Glutamatergic neuron (in vitro differentiated cells): ENCODE measurements at regions not wholly inside any gene's neighbourhood (a gene's known extent, or its start where the extent isn't known, plus 50 kb on each side); places are given as distances from the start of the nearest gene placed in this dataset.

ENCODE experiments used
- DNase-seq: peaks from one replicate; pipeline ENCODE4 v3.0.0; 2022
- H3K27ac Mint-ChIP-seq: one replicate; pipeline ENCODE4 v1.8.0; 2020; ENCODE audit warnings: mild to moderate bottlenecking, mixed read lengths, inconsistent platforms; ENCODE audit not compliant: unreplicated experiment
- H3K27me3 Mint-ChIP-seq: one replicate; pipeline ENCODE4 v1.8.0; 2020; ENCODE audit warnings: mild to moderate bottlenecking, moderate library complexity, mixed read lengths, inconsistent platforms; ENCODE audit not compliant: unreplicated experiment
- H3K36me3 Mint-ChIP-seq: one replicate; pipeline ENCODE4 v1.8.0; 2020; ENCODE audit warnings: mild to moderate bottlenecking, mixed read lengths, inconsistent platforms; ENCODE audit not compliant: unreplicated experiment
- H3K4me1 Mint-ChIP-seq: one replicate; pipeline ENCODE4 v1.8.0; 2020; ENCODE audit warnings: mild to moderate bottlenecking, low read depth, mixed read lengths, inconsistent platforms; ENCODE audit not compliant: unreplicated experiment
- H3K4me3 Mint-ChIP-seq: one replicate; pipeline ENCODE4 v1.8.0; 2020; ENCODE audit warnings: mild to moderate bottlenecking, mixed read lengths, inconsistent platforms; ENCODE audit not compliant: unreplicated experiment
- H3K9me3 Mint-ChIP-seq: one replicate; pipeline ENCODE4 v1.8.0; 2020; ENCODE audit warnings: mild to moderate bottlenecking, moderate library complexity, mixed read lengths, inconsistent platforms; ENCODE audit not compliant: unreplicated experiment
- TF ChIP-seq, protein P1 (sequence below): fragments of 200-600 bp; sonication (generic); IDR thresholded peaks from one replicate; pipeline ENCODE4 v1.5.0; 2021; ENCODE audit not compliant: partially characterized antibody, unreplicated experiment

DNA sequence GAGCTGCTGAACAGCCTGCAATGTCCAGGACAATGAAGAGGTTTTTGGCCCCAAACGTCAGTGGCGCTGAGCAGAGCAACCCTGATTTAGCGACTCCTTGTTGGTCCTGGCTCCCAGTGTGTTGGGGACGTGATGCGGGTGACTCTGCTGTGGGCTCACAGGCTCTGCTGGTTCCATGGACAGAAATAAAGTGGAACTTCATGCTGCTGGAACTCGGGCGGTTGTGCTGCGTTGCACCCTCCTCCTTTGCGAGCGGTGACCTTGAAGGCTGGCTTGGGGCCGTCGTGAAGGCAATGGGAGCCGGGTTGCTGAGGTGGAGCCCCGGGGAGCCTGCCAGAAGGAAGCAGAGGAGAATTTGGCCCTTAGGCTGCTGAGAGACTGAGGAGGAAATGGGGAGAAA lies 122.6 kb upstream of the C1orf174 start:
- TF ChIP-seq, protein P1, sequence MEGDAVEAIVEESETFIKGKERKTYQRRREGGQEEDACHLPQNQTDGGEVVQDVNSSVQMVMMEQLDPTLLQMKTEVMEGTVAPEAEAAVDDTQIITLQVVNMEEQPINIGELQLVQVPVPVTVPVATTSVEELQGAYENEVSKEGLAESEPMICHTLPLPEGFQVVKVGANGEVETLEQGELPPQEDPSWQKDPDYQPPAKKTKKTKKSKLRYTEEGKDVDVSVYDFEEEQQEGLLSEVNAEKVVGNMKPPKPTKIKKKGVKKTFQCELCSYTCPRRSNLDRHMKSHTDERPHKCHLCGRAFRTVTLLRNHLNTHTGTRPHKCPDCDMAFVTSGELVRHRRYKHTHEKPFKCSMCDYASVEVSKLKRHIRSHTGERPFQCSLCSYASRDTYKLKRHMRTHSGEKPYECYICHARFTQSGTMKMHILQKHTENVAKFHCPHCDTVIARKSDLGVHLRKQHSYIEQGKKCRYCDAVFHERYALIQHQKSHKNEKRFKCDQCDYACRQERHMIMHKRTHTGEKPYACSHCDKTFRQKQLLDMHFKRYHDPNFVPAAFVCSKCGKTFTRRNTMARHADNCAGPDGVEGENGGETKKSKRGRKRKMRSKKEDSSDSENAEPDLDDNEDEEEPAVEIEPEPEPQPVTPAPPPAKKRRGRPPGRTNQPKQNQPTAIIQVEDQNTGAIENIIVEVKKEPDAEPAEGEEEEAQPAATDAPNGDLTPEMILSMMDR, result no peak
- peaks cover 26% of the 10 kb centered on the region for H3K9me3 Mint-ChIP-seq
- H3K27me3 Mint-ChIP-seq, result peaks cover 10% of the 10 kb centered on the region
- no peak overlapping the region for H3K4me3 Mint-ChIP-seq
- H3K27ac Mint-ChIP-seq, result no peak overlapping the region
- H3K36me3 Mint-ChIP-seq, result peaks cover 17% of the 10 kb centered on the region
- no peaks in the 10 kb centered on the region for H3K4me1 Mint-ChIP-seq
- DNase-seq, result no peak

DNA sequence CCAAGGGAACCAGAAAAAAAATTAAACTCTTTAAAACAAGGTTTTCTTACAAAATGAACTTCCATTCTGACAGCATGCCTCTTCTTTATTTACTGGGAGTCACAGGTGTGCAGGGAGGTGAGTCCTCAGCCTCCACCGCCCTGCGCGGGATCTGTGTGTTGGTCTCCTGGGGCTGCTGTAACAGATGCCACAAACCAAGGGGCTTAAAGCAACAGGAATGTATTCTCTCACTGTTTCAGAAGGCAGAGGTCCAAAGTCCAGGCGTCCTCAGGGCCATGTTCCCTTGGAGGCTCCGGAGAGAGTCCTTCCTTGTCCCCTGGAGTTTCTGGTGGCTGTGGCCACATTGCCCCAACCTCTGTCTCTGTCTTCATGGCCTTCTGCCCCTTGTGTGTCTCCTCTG lies 123.6 kb upstream of the C1orf174 start:
- no peak overlapping the region for H3K4me3 Mint-ChIP-seq
- H3K27ac Mint-ChIP-seq, result no peak overlapping the region
- DNase-seq, result no peak
- peaks cover 17% of the 10 kb centered on the region for H3K36me3 Mint-ChIP-seq
- H3K27me3 Mint-ChIP-seq, result peaks cover 10% of the 10 kb centered on the region
- no peaks in the 10 kb centered on the region for H3K4me1 Mint-ChIP-seq
- H3K9me3 Mint-ChIP-seq, result peaks cover 22% of the 10 kb centered on the region
- TF ChIP-seq, protein P1, result no peak

DNA sequence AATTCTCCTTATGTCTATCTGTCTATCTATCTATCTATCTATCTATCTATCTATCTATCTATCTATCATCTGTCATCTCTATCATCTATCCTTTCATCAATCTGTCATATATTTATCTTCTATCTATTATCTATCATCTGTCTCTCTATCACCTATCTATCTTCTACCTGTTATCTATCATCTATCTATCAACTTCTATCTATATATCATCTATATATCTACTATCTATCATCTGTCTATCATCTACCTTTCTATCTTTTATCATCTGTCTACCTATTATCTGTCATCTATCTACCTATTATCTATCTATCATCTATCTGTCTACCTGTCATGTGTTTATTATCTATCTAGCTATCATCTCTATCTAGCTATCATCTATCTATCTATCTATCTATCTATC lies 124.7 kb upstream of the C1orf174 start:
- DNase-seq, result no peak
- peaks cover 11% of the 10 kb centered on the region for H3K36me3 Mint-ChIP-seq
- TF ChIP-seq, protein P1, result no peak
- H3K4me1 Mint-ChIP-seq, result no peaks in the 10 kb centered on the region
- H3K27ac Mint-ChIP-seq, result no peak overlapping the region
- no peak overlapping the region for H3K4me3 Mint-ChIP-seq
- peaks cover 7% of the 10 kb centered on the region for H3K27me3 Mint-ChIP-seq
- peaks cover 22% of the 10 kb centered on the region for H3K9me3 Mint-ChIP-seq

DNA sequence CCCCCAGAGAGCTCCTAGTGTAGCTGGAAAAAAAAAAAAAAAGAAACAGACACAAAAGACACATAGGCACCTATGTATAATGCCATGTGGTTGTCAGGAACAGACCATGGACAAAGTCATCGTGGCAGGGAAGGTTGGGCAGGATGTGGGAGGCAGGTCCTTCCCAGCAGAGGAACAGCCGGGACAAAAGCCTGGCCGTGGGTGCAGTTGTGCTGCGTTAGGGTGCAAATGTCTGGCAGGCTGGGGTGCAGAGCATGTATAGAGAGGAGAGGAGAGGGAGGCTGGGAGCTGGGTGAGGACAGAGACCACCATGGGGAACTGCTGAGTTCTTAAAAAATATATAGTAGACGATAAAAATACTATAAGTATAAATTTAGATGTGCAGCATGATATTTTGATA lies 125.7 kb upstream of the C1orf174 start:
- peaks cover 9% of the 10 kb centered on the region for H3K36me3 Mint-ChIP-seq
- DNase-seq, result no peak
- H3K4me3 Mint-ChIP-seq, result no peak overlapping the region
- peaks cover 18% of the 10 kb centered on the region for H3K9me3 Mint-ChIP-seq
- no peak overlapping the region for H3K27ac Mint-ChIP-seq
- peaks cover 4% of the 10 kb centered on the region for H3K27me3 Mint-ChIP-seq
- H3K4me1 Mint-ChIP-seq, result no peaks in the 10 kb centered on the region
- TF ChIP-seq, protein P1, result no peak

DNA sequence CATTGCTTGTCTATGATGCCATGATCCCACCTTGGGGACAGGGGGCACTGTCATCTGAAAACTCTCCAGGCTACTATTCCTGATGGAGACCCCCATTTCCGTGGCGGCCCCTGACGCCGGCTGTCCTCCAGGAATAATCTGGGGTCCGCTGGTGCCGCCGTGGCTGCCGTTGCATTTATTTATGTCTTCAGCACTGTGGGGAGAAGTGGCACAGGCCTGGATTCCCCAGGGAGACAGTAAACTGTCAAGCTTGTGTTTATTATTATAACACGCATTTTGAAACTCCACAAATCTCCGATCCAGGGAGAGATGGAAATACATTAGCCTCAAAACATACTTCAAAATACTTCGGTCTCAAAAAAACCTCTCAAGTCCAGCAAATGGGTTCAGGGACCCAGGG lies 126.9 kb upstream of the C1orf174 start:
- Mint-ChIP-seq H3K27ac (no peak overlapping the region), H3K4me3 (no peak overlapping the region), H3K36me3 (peaks cover 5% of the 10 kb centered on the region), H3K4me1 (no peaks in the 10 kb centered on the region), H3K27me3 (peaks cover 3% of the 10 kb centered on the region), H3K9me3 (peaks cover 14% of the 10 kb centered on the region)
- TF ChIP-seq, protein P1, result no peak
- no peak for DNase-seq
